ENCODE measurements at regions not wholly inside any gene's neighbourhood (a gene's known extent, or its start where the extent isn't known, plus 50 kb on each side); places are given as distances from the start of the nearest gene placed in this dataset.

DNA sequence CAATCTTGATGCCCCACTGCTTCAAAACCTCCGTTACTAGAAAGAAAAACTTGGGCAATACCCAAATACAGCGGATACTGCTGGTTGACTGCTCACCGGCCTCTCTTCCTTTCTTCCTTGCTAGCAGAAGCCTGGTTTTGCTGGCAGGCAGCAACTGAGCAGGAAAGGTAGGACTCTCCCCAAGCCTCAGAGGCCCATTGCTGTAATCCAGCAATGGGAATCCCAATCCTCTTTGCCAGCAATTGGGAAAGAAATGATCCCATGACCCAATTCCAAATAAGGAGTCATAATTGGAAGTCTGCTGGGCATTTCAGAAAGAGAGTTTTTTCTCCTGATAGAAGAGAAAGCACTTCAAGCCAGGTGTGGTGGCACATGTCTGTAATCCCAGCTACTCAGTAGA, 394.5 kb downstream of the BCOR start:
- Histone ChIP-seq H3K27me3 (no peaks in the 10 kb centered on the region), H3K9me3 (no peaks in the 10 kb centered on the region), H3K27ac (no peak overlapping the region), H3K4me3 (no peak overlapping the region), H3K36me3 (no peaks in the 10 kb centered on the region), H3K4me1 (no peaks in the 10 kb centered on the region)
- TF ChIP-seq, protein P1, sequence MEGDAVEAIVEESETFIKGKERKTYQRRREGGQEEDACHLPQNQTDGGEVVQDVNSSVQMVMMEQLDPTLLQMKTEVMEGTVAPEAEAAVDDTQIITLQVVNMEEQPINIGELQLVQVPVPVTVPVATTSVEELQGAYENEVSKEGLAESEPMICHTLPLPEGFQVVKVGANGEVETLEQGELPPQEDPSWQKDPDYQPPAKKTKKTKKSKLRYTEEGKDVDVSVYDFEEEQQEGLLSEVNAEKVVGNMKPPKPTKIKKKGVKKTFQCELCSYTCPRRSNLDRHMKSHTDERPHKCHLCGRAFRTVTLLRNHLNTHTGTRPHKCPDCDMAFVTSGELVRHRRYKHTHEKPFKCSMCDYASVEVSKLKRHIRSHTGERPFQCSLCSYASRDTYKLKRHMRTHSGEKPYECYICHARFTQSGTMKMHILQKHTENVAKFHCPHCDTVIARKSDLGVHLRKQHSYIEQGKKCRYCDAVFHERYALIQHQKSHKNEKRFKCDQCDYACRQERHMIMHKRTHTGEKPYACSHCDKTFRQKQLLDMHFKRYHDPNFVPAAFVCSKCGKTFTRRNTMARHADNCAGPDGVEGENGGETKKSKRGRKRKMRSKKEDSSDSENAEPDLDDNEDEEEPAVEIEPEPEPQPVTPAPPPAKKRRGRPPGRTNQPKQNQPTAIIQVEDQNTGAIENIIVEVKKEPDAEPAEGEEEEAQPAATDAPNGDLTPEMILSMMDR (IDR thresholded peaks at IDR 0.05): no peak
- TF ChIP-seq EP300 (IDR thresholded peaks at IDR 0.05): peak in 1 of 2 donors; percentile 51
- WGBS, 2 donors: 81 to 100% methylated on average over 3 of the region's 3 CpGs
- peak in 1 of 2 donors; percentile 19 for DNase-seq (ENCODE audit: low spot score in 2 of 2)

DNA sequence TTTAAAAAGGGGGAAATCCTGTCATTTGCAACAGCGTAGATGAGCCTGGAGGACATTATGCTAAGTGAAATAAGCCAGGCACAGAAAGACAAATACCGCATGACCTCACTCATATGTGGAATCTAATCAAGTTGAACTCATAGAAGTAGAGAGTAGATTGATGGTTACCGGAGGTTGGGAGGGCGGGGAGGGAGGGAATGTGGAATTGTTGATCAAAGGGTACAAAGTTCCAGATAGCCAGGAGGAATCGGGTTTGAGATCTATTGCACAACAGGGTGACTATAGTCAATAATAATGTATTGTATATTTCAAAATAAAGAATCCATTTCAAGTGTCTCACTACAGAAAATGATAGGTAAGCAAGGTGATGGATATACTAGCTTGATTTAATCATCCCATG, 393.2 kb downstream of the BCOR start:
- Histone ChIP-seq H3K36me3 (no peaks in the 10 kb centered on the region), H3K4me1 (no peaks in the 10 kb centered on the region), H3K27me3 (no peaks in the 10 kb centered on the region), H3K4me3 (no peak overlapping the region), H3K27ac (no peak overlapping the region), H3K9me3 (no peaks in the 10 kb centered on the region)
- TF ChIP-seq POLR2A (IDR thresholded peaks at IDR 0.05) (no peak), EP300 (IDR thresholded peaks at IDR 0.05) (no peak)
- TF ChIP-seq, protein P1 (IDR thresholded peaks at IDR 0.05): no peak
- DNase-seq (ENCODE audit: low spot score in 2 of 2): no peak
- 90 to 98% methylated on average over 5 of the region's 5 CpGs for whole genome bisulfite sequencing, 2 donors

DNA sequence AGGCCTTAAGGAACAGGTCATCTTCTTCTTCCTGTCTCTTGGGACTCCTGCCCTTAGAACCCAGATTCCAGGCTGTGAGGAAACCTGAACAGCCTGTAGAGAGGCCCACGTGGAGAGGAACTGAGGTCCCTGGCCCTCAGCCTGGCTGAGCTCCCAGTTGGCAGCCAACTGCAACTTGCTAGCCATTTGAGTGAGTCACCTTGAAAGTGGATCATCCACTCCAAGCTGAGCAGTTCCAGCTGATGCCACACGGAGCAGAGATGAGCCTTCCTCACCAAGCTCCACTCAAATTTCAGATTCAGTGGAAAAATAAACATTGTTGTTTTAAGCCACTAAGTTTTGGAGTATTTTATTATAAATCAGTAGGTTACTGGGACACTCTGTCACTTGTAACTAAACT, 392.5 kb downstream of the BCOR start:
- no peak overlapping the region for H3K4me3 ChIP-seq
- no peaks in the 10 kb centered on the region for H3K4me1 ChIP-seq
- DNase-seq (ENCODE audit: low spot score in 2 of 2): peak; percentile 19 to 44
- WGBS, 2 donors: 0 to 25% methylated on average over 1 to 2 of the region's 2 CpGs
- TF ChIP-seq, protein P1 (IDR thresholded peaks at IDR 0.05): peak; percentile 27 to 42 (median 38)
- no peak for TF ChIP-seq POLR2A (IDR thresholded peaks at IDR 0.05)
- TF ChIP-seq EP300 (IDR thresholded peaks at IDR 0.05): peak in 1 of 2 donors; percentile 25
- no peaks in the 10 kb centered on the region for H3K36me3 ChIP-seq
- no peaks in the 10 kb centered on the region for H3K27me3 ChIP-seq
- H3K27ac ChIP-seq: no peak overlapping the region
- H3K9me3 ChIP-seq: no peaks in the 10 kb centered on the region

DNA sequence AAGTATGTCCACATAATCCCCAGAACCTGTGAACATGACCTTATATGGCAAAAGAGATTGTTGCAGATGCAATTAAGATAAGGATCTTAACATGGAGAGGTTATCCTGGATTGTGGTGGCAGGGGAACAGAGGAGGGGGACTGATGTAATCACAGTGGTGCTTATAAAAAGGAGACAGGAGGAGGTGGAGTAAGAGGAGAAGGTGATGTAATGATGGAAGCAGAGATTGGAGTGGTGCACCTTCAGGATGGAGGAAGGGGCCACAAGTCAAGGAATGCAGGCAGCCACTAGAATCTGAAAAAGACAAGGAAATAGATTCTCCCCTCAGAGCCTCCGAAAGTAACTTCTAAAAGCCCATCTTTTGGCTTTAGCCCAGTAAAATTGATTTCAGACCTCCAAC, 388.4 kb downstream of the BCOR start:
- TF ChIP-seq, protein P1 (IDR thresholded peaks at IDR 0.05): no peak
- TF ChIP-seq POLR2A (IDR thresholded peaks at IDR 0.05) (no peak), EP300 (IDR thresholded peaks at IDR 0.05) (no peak)
- H3K4me1 ChIP-seq: no peaks in the 10 kb centered on the region
- H3K27me3 ChIP-seq: no peaks in the 10 kb centered on the region
- no peaks in the 10 kb centered on the region for H3K36me3 ChIP-seq
- H3K9me3 ChIP-seq: no peaks in the 10 kb centered on the region
- no peak for DNase-seq (ENCODE audit: low spot score in 2 of 2)
- no peak overlapping the region for H3K27ac ChIP-seq
- H3K4me3 ChIP-seq: no peak overlapping the region
- WGBS, 2 donors: 86 to 100% methylated on average over 1 of the region's 1 CpG

DNA sequence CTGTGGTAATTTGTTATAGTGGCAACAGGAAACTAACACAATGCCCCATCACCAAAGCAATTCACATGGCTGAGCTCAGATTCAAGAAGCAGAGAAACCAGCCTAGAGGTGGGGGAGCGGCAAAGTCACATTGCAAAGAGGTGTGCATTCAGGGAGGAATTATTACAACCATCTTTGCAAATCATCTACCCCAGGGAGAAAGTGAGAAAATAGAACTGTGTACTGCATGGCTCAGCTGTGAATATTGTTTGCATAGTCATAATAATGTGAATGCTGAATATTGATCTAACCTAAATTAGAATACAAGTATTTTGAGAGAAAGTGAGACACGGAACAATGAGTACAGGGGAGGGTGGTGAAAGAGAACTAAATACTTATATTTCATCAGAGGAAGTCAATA, 387.9 kb downstream of the BCOR start:
- Histone ChIP-seq H3K27ac (no peak overlapping the region), H3K4me3 (no peak overlapping the region), H3K9me3 (no peaks in the 10 kb centered on the region), H3K4me1 (no peaks in the 10 kb centered on the region), H3K36me3 (no peaks in the 10 kb centered on the region), H3K27me3 (no peaks in the 10 kb centered on the region)
- no peak for DNase-seq (ENCODE audit: low spot score in 2 of 2)
- no peak for TF ChIP-seq POLR2A (IDR thresholded peaks at IDR 0.05)
- TF ChIP-seq EP300 (IDR thresholded peaks at IDR 0.05): no peak
- TF ChIP-seq, protein P1 (IDR thresholded peaks at IDR 0.05): no peak
- WGBS, 2 donors: 87 to 97% methylated on average over 2 of the region's 2 CpGs
